Activated CD4-positive, alpha-beta T cell treated with anti-CD3 and anti-CD28 coated beads, Interleukin-2, amount 10 ng/mL, durations not matched to agents 7 days and 5 days (primary cell): ENCODE measurements at regions not wholly inside any gene's neighbourhood (a gene's known extent, or its start where the extent isn't known, plus 50 kb on each side); places are given as distances from the start of the nearest gene placed in this dataset.

Experiments used
- CTCF ChIA-PET: fragments of 350-600 bp; sonication (Branson Sonifier 250); formaldehyde crosslinking; loops from one replicate; lab custom pipeline; 2021; ENCODE audit warnings: antibody characterized with exemption; lab: Charles Lee
- POLR2A ChIA-PET: fragments of 350-600 bp; sonication (Branson Sonifier 250); formaldehyde crosslinking; loops from one replicate; lab custom pipeline; 2021; ENCODE audit warnings: antibody characterized with exemption; lab: Charles Lee
- DNase-seq: peaks from one replicate; pipeline ENCODE4 v3.0.0-alpha.2; 2020
- H3K27ac Mint-ChIP-seq: one replicate; pipeline ENCODE4 v1.8.0; 2021; ENCODE audit warnings: mild to moderate bottlenecking, moderate library complexity, mixed read lengths
- H3K27me3 Mint-ChIP-seq: one replicate; pipeline ENCODE4 v1.8.0; 2021; ENCODE audit warnings: mixed read lengths
- H3K36me3 Mint-ChIP-seq: one replicate; pipeline ENCODE4 v1.8.0; 2021; ENCODE audit warnings: low read depth, mixed read lengths
- H3K4me1 Mint-ChIP-seq: one replicate; pipeline ENCODE4 v1.8.0; 2021; ENCODE audit warnings: mixed read lengths
- H3K4me3 Mint-ChIP-seq: one replicate; pipeline ENCODE4 v1.8.0; 2021; ENCODE audit warnings: mild to moderate bottlenecking, moderate library complexity, mixed read lengths
- H3K9me3 Mint-ChIP-seq: one replicate; pipeline ENCODE4 v1.8.0; 2021; ENCODE audit warnings: mixed read lengths

DNA sequence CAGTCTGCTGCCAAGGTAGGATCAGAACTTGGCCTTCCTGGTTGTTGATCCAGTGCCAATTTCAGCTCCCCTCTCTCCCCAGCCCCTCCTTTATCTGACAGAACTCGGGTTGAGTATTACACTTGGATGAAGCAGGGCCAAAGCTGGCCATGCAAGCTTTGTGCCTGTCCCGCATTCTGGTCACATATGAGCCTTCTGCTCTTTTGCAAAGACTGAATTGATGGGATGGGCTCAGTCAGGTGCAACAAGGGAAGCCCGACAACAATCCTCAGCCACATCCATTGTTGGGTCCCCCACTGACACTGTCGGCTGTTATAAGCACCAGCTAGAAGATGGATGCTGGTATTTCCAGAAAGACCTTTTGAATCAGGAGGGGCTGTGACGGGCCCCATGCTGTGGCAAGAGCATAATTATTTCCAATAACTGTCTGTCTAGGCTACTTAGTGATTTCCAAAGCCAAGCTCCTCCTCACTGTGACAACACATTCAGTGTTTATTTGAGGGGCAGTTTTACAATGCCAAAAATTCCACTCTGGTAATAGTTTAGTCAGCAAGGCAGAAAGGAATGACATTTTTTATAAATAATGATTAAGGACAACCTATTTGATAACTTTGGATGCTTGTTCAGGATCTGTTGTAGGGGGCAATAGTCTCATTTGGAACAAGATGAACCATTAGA, 146.8 kb upstream of the FRMD4B start:
- H3K27ac Mint-ChIP-seq, result no peak overlapping the region
- POLR2A ChIA-PET, result no interaction called here
- H3K4me1 Mint-ChIP-seq, result no peaks in the 10 kb centered on the region
- CTCF ChIA-PET, result no interaction called here
- no peaks in the 10 kb centered on the region for H3K36me3 Mint-ChIP-seq
- peaks cover 1% of the 10 kb centered on the region for H3K27me3 Mint-ChIP-seq
- no peak for DNase-seq
- no peaks in the 10 kb centered on the region for H3K9me3 Mint-ChIP-seq
- H3K4me3 Mint-ChIP-seq, result no peak overlapping the region

DNA sequence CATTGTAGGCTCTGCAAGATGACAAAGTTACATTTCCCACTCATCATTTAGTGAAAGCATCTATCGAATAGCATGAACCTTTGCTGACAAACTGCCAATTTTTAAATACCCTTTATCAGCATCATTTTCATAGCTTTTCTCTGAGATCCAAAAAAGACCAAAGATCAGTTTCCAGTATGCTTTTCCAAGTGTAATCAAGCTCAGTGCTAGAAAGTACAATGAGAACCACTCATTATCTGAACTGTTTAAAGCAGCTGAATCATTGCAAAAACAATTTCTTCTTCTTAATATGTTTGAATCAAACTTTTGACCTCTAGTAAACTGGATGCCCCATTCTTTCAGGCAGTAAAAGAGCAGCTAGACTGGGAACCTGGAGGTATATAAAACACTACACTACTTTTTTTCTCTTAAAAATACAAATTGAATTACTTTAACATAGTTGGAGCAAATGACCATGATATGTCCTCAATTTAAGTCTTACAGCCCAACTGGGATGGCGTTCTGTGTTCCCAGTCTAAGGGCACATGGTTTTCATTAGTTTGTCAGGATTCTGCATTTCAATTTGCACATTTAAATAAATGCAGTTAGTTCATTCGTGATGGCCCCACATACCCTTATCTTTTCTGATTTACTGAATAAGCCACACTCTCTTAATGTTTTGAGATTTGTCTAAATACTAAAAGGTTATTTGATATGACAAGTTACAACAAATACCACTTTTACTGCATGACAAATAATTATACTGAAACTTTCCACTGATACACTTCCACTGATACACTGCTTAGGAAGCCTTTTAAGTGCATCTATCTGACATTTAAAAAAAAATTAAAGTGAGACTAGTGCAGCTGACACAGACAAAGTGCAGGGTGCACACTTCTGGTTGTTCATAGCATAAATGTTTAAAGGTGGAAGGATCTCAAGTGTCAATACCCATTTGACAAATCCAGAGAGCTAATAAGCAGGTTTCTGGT, 146.0 kb upstream of the FRMD4B start:
- Mint-ChIP-seq H3K9me3 (no peaks in the 10 kb centered on the region), H3K27ac (no peak overlapping the region), H3K27me3 (peaks cover 1% of the 10 kb centered on the region), H3K36me3 (no peaks in the 10 kb centered on the region), H3K4me3 (no peak overlapping the region), H3K4me1 (no peaks in the 10 kb centered on the region)
- no peak for DNase-seq
- ChIA-PET CTCF (no interaction called here), POLR2A (no interaction called here)

DNA sequence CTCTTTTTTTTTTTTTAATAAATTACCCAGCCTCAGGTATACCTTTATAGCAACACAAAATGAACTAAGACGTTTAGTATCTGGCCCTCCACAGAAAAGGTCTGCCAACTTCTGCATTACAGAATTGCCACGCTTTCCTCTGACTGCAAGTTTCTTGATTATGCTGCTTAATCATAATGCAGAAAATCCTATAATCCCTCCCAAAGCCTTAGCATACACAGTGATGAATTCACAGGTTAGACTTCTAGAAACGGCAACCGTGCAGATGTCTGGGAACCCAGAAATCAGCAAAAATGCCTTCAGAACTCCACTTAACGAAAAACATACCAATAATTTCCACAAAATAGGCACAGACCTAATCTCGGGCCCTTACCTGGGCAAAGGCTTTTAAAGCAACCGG, 144.7 kb upstream of the FRMD4B start:
- ChIA-PET CTCF (no interaction called here), POLR2A (no interaction called here)
- DNase-seq, result no peak
- peaks cover 1% of the 10 kb centered on the region for H3K27me3 Mint-ChIP-seq
- H3K36me3 Mint-ChIP-seq, result no peaks in the 10 kb centered on the region
- no peaks in the 10 kb centered on the region for H3K9me3 Mint-ChIP-seq
- H3K4me1 Mint-ChIP-seq, result no peaks in the 10 kb centered on the region
- no peak overlapping the region for H3K27ac Mint-ChIP-seq
- no peak overlapping the region for H3K4me3 Mint-ChIP-seq

DNA sequence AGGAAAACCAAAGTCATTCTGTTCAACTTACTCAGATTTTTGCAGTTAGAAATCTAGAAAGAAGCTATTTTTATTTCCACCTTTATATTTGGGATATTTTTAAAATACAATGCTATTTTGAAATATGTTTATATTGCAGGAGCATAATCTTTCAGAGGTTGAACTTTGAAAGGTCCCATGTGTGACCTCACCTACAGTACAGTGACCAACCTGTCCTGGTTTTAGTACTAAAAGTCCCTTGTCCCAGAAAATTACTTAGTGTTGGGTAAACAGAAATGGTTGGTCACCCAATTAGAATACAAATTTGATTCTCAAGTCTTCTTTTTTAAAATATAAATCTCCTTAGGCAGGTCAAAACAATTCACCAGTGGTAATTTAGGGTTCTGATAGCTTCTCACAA, 141.6 kb upstream of the FRMD4B start:
- Mint-ChIP-seq H3K4me1 (no peaks in the 10 kb centered on the region), H3K27me3 (peaks cover 1% of the 10 kb centered on the region)
- POLR2A ChIA-PET, result no interaction called here

DNA sequence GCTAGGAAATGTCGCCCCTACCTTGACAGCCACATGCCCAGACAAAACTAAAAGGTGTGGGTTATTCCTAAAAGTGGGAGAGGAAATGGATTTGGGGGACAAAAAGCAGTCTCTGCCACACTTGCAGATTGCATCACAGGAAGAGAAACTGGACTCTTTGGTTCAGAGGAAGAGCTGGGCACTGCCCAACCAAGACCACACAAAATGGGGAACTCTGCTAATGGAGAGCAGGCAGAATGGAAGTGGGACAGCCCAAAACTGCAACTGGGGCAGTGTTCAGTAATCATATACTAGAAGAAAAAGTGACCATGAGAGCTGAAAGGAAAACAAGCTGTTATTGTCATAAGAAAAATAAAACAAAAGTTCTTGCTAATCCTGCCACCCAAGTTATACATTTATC, 138.9 kb upstream of the FRMD4B start:
- H3K9me3 Mint-ChIP-seq, result no peaks in the 10 kb centered on the region
- no peak overlapping the region for H3K27ac Mint-ChIP-seq
- peaks cover 1% of the 10 kb centered on the region for H3K27me3 Mint-ChIP-seq
- ChIA-PET POLR2A (no interaction called here), CTCF (no interaction called here)
- H3K36me3 Mint-ChIP-seq, result no peaks in the 10 kb centered on the region
- H3K4me3 Mint-ChIP-seq, result no peak overlapping the region
- DNase-seq, result no peak
- H3K4me1 Mint-ChIP-seq, result no peaks in the 10 kb centered on the region

More for the DNA sequence above, 141.6 kb upstream of the FRMD4B start:
- CTCF ChIA-PET, result no interaction called here
- Mint-ChIP-seq H3K9me3 (no peaks in the 10 kb centered on the region), H3K4me3 (no peak overlapping the region), H3K27ac (no peak overlapping the region), H3K36me3 (no peaks in the 10 kb centered on the region)
- DNase-seq, result no peak

DNA sequence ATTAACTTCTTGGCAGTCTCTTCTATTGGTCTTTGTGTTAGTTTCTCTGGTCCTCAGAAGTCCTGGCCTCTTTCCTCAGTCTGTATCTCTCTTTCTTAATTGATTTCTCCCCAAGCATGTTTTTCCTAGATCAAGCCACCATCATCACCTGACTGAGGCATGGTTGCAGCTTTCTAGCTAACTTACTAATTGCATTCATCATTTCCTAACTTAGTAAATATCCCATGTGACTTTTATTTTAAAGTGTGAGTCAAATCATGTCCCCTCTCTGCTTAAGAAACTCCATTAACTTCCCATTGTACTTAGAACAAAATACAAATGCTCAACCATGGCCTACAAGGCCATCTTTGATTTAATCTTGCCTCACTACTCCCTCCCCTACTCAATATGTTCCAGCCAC, 135.4 kb upstream of the FRMD4B start:
- no peaks in the 10 kb centered on the region for H3K4me1 Mint-ChIP-seq
- no peaks in the 10 kb centered on the region for H3K36me3 Mint-ChIP-seq
- DNase-seq, result no peak
- H3K27me3 Mint-ChIP-seq, result peaks cover 3% of the 10 kb centered on the region
- ChIA-PET CTCF (no interaction called here), POLR2A (no interaction called here)
- no peaks in the 10 kb centered on the region for H3K9me3 Mint-ChIP-seq
- no peak overlapping the region for H3K27ac Mint-ChIP-seq
- H3K4me3 Mint-ChIP-seq, result no peak overlapping the region

DNA sequence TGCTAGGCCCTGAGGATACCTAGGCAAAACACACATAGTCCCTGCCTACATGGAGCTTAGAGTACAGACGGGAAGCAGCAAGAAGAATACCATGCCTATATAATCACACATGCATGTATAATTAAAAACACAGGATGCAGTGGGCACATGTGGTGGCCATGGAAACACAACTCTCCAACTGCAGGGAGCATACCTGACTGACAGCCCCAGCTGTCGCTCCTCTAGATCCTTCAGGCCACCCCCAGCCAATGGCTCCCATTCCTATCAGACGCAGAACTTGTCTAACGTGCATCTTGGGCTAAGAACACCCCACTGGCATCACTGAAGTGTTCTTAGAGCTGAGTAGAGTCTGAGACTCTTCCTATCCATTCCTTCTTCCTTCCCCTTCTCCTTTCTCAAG, 125.5 kb upstream of the FRMD4B start:
- ChIA-PET CTCF (no interaction called here), POLR2A (no interaction called here)
- Mint-ChIP-seq H3K4me3 (no peak overlapping the region), H3K4me1 (no peaks in the 10 kb centered on the region), H3K27me3 (peaks cover 2% of the 10 kb centered on the region), H3K36me3 (no peaks in the 10 kb centered on the region), H3K27ac (no peak overlapping the region), H3K9me3 (no peaks in the 10 kb centered on the region)
- DNase-seq, result no peak

DNA sequence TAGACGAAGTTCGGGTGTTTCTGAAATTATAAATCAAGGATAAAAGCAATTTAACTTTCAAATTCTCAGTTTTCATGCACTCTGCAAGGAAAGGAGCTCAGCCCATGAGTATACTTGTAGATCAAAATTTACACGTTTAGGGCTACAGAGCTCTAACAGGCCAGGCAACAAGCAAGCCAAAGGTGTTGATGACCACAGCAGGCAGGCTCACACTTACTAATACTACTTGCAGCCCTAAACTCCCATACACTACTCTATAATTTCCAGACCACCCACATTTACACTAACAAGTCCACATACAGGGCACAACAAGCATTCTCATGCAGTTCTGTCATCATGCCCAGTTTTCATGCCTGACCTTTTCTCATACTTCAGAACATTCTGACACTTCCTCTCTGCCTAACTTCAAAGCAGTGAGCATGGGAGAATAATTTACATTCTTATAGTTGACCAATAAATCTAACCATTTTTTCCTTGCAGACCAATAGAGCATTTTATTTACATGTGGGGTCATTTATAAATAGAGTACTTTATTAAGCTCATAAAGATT, 124.7 kb upstream of the FRMD4B start:
- Mint-ChIP-seq H3K27me3 (peaks cover 2% of the 10 kb centered on the region), H3K9me3 (no peaks in the 10 kb centered on the region), H3K27ac (no peak overlapping the region), H3K4me1 (no peaks in the 10 kb centered on the region), H3K36me3 (no peaks in the 10 kb centered on the region), H3K4me3 (no peak overlapping the region)
- DNase-seq, result no peak
- ChIA-PET CTCF (no interaction called here), POLR2A (no interaction called here)

DNA sequence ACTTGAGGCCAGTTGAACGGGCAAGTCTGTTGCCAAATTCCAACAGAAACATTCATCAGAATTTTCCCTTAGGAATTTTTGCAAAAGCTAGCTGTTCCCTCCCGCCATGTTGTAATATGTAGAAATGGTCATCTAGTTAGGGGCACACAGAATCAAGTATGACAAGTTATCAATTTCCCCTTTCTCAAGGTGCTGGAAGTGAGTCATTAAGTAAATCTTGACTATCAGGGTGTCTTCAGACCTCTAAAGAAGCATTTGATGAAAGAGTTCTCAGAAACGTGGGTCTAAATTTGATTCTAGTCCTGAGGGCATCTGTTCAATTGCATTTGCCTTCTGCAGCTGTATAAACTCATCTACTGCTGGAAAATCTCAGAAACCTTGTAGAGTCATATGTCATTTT, 123.4 kb upstream of the FRMD4B start:
- Mint-ChIP-seq H3K9me3 (no peaks in the 10 kb centered on the region), H3K27me3 (peaks cover 2% of the 10 kb centered on the region), H3K4me1 (no peaks in the 10 kb centered on the region), H3K36me3 (no peaks in the 10 kb centered on the region), H3K27ac (no peak overlapping the region), H3K4me3 (no peak overlapping the region)
- ChIA-PET CTCF (no interaction called here), POLR2A (no interaction called here)
- no peak for DNase-seq

DNA sequence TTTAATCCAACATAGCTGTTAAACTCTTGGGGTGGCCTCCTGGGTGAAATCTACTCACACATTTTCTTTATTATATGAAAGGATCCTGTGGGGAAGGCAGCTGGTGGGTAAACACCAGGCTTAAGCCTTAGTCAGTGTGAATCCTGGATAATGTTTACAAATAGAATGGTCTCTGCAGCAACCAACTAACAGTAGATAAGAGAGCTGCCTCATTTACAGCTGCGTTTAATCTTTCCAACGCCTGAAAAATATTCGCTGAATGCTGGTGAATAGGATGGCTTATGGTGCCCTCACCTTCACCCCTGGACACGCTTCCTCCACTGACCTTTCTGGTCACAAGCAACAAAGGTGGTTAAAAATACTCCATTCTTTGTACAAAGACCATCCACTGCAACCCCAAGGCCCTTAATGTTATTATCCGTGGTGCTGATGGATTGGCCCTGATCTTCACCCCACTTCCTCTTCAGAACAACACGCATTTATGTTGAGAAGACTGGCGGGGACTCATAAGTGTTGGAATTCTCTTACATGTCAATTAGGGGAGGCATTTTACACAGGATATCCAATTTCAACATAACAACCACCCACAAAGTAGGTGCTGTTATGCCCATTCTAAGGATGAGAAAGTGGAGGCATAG, 120.0 kb upstream of the FRMD4B start:
- Mint-ChIP-seq H3K4me1 (no peaks in the 10 kb centered on the region), H3K27me3 (no peaks in the 10 kb centered on the region), H3K36me3 (no peaks in the 10 kb centered on the region), H3K27ac (no peak overlapping the region), H3K9me3 (no peaks in the 10 kb centered on the region), H3K4me3 (no peak overlapping the region)
- no peak for DNase-seq
- CTCF ChIA-PET, result no interaction called here
- POLR2A ChIA-PET, result no interaction called here

DNA sequence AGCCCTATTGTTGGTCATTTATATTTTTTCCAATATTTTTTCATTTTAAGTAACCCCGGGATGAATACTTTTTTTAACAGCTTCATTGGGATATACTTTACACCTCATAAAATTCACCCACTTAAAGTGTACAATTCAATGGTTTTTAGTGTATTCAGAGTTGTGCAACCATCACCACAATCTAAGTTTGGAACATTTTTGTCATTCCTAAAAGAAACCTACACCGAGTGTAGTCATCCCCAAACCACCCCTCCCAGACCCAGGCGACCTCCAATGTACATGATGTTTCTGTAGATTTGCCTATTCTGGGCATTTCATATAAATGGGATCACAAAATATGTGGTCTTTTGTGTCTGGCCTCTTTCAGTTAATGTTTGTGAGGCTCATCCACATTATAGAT, 118.3 kb upstream of the FRMD4B start:
- Mint-ChIP-seq H3K9me3 (no peaks in the 10 kb centered on the region), H3K4me3 (no peak overlapping the region), H3K36me3 (no peaks in the 10 kb centered on the region), H3K27me3 (no peaks in the 10 kb centered on the region), H3K4me1 (no peaks in the 10 kb centered on the region), H3K27ac (no peak overlapping the region)
- DNase-seq, result no peak
- POLR2A ChIA-PET, result no interaction called here
- CTCF ChIA-PET, result no interaction called here

DNA sequence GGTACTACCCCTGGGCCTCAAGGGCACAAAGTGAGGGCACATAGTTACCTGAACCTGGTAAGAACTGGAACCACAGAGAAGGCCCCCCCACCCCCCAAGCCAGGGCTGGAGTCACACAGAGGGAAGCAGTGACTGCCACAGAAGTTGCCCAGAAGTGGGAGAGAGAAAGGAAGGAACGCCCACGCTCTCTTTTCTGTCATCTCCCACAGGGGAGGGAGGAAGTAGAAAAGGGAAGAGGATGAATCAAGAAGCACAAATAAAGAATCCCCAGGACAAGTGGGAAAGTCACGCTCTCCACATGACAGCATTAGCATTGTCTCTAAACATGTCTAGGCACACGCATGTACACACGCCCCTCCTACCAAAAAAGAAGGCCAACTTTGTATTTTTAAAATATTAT, 114.7 kb upstream of the FRMD4B start:
- no peaks in the 10 kb centered on the region for H3K27me3 Mint-ChIP-seq
- POLR2A ChIA-PET, result no interaction called here
- CTCF ChIA-PET, result interaction anchor here (0.6 kb wide), 1 partner anchor 863 kb away, joined by 3 read pairs; no protein-coding TSS in a partner anchor
- no peak overlapping the region for H3K27ac Mint-ChIP-seq
- H3K4me1 Mint-ChIP-seq, result no peaks in the 10 kb centered on the region
- DNase-seq, result no peak
- H3K9me3 Mint-ChIP-seq, result no peaks in the 10 kb centered on the region
- no peaks in the 10 kb centered on the region for H3K36me3 Mint-ChIP-seq
- no peak overlapping the region for H3K4me3 Mint-ChIP-seq

DNA sequence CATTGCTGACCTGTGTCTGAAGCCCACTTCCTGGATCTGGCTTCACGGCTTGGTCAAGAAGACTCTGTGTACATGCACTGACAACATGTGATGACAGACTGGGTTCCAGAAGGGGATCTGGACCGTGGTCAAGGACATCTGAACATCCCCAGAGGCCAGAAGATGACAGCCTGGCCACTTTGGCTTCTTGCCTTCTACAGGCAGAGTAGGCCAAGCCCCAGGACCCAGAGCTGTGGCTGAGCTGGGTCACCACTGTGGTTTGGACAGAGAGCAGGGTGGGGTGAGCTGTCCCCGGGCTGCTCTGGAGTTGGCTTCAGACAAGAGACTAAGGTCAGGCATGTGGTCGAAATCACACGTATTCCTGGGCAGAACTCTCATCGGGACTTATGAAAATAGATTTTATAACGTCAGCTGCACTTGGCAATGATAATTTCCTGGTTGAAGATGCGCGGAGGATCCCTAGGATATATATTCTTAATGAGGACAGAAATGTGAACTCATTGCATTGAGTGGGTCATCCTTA, 114.1 kb upstream of the FRMD4B start:
- no peaks in the 10 kb centered on the region for H3K9me3 Mint-ChIP-seq
- H3K4me3 Mint-ChIP-seq, result no peak overlapping the region
- no peaks in the 10 kb centered on the region for H3K36me3 Mint-ChIP-seq
- CTCF ChIA-PET, result interaction anchor here (0.7 kb wide), 1 partner anchor 15 kb away, joined by 3 read pairs; no protein-coding TSS in a partner anchor
- no peak for DNase-seq
- no peak overlapping the region for H3K27ac Mint-ChIP-seq
- no peaks in the 10 kb centered on the region for H3K4me1 Mint-ChIP-seq
- no peaks in the 10 kb centered on the region for H3K27me3 Mint-ChIP-seq
- POLR2A ChIA-PET, result no interaction called here
